ENCODE measurements at regions not wholly inside any gene's neighbourhood (a gene's known extent, or its start where the extent isn't known, plus 50 kb on each side); places are given as distances from the start of the nearest gene placed in this dataset.

- TF ChIP-seq, protein P1, sequence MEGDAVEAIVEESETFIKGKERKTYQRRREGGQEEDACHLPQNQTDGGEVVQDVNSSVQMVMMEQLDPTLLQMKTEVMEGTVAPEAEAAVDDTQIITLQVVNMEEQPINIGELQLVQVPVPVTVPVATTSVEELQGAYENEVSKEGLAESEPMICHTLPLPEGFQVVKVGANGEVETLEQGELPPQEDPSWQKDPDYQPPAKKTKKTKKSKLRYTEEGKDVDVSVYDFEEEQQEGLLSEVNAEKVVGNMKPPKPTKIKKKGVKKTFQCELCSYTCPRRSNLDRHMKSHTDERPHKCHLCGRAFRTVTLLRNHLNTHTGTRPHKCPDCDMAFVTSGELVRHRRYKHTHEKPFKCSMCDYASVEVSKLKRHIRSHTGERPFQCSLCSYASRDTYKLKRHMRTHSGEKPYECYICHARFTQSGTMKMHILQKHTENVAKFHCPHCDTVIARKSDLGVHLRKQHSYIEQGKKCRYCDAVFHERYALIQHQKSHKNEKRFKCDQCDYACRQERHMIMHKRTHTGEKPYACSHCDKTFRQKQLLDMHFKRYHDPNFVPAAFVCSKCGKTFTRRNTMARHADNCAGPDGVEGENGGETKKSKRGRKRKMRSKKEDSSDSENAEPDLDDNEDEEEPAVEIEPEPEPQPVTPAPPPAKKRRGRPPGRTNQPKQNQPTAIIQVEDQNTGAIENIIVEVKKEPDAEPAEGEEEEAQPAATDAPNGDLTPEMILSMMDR (IDR thresholded peaks at IDR 0.05): no peak
- no peak for TF ChIP-seq POLR2A (IDR thresholded peaks at IDR 0.05)
Measured at GRCh38 chr10:32163762-32164148, 107.5 kb upstream of the KIF5B start.

Measured in heart left ventricle (tissue), 13 donors.